ENCODE measurements at regions not wholly inside any gene's neighbourhood (a gene's known extent, or its start where the extent isn't known, plus 50 kb on each side); places are given as distances from the start of the nearest gene placed in this dataset.

DNA sequence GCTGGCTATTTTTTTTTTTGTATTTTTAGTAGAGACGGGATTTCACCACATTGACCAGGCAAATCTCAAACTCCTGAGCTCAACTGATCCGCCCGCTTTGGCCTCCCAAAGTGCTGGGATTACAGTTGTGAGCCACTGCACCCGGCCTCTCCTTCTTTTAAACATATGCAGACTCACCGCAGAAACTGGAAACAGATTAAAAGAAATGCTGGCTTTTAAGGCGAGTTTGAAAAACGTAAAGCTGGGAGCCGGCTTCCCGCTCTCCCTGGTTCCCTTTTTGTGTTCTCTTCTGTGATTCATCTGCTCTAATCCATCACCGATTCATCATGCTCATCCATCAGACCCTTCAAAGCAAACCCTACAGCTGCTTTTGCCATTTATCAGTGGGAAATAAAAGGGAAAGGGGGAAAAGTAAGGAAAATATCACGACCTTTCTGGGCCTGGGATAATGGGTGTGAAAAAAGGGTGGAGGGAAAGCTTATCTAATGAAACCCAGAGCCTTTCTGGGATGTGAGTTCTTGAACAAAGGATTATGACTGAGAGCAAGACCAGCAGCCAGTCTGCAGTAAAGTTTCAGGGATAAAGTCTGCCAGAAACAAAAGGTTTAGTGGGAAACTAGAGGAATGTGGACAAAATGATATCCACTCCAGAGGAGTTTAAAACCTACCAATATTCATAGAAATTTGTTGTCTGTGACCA lies 92.3 kb upstream of the LRIG1 start:
- no peaks in the 10 kb centered on the region for H3K4me1 ChIP-seq (ENCODE audit: insufficient read depth, low read length, poor library complexity, severe bottlenecking)
- DNase-seq (ENCODE audit: low spot score): no peak
- TF ChIP-seq, protein P1, sequence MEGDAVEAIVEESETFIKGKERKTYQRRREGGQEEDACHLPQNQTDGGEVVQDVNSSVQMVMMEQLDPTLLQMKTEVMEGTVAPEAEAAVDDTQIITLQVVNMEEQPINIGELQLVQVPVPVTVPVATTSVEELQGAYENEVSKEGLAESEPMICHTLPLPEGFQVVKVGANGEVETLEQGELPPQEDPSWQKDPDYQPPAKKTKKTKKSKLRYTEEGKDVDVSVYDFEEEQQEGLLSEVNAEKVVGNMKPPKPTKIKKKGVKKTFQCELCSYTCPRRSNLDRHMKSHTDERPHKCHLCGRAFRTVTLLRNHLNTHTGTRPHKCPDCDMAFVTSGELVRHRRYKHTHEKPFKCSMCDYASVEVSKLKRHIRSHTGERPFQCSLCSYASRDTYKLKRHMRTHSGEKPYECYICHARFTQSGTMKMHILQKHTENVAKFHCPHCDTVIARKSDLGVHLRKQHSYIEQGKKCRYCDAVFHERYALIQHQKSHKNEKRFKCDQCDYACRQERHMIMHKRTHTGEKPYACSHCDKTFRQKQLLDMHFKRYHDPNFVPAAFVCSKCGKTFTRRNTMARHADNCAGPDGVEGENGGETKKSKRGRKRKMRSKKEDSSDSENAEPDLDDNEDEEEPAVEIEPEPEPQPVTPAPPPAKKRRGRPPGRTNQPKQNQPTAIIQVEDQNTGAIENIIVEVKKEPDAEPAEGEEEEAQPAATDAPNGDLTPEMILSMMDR (conservative IDR thresholded peaks at IDR 0.05; ENCODE audit: low read length): no peak
- no peak for TF ChIP-seq EZH2phosphoT487 (IDR thresholded peaks at IDR 0.05; ENCODE audit: borderline replicate concordance, low read depth, low read length)
- H3K9me2 ChIP-seq (ENCODE audit: insufficient read depth, low read length): no peaks in the 10 kb centered on the region
- CTCF ChIA-PET (ENCODE audit: unreplicated experiment): no interaction called here
- H3K9me3 ChIP-seq (ENCODE audit: low read length): no peaks in the 10 kb centered on the region
- H3K4me3 ChIP-seq (ENCODE audit: low read depth, low read length, poor library complexity, severe bottlenecking): no peak overlapping the region
- H3K27ac ChIP-seq (ENCODE audit: low read depth, low read length, poor library complexity, severe bottlenecking): no peak overlapping the region
- H3K36me3 ChIP-seq (ENCODE audit: insufficient read depth, low read length): no peaks in the 10 kb centered on the region
- no peaks in the 10 kb centered on the region for H3K79me2 ChIP-seq (ENCODE audit: insufficient read depth, low read depth, low read length)
- intact Hi-C loops (cut with micrococcal nuclease; ENCODE audit: unreplicated experiment): no loop called here
- no TSS peak for BruUV-seq (replicated peaks)
- no peak overlapping the region for H3K4me2 ChIP-seq (ENCODE audit: low read length)
- POLR2A ChIA-PET: interaction anchor here (0.6 to 2.2 kb wide), 3 partner anchors 11 to 138 kb away, joined by 3 to 6 read pairs (median 4); no protein-coding TSS in a partner anchor
- H4K20me1 ChIP-seq (ENCODE audit: insufficient read depth, low read length): no peaks in the 10 kb centered on the region
- H2AFZ ChIP-seq (ENCODE audit: low read length): no peak overlapping the region

DNA sequence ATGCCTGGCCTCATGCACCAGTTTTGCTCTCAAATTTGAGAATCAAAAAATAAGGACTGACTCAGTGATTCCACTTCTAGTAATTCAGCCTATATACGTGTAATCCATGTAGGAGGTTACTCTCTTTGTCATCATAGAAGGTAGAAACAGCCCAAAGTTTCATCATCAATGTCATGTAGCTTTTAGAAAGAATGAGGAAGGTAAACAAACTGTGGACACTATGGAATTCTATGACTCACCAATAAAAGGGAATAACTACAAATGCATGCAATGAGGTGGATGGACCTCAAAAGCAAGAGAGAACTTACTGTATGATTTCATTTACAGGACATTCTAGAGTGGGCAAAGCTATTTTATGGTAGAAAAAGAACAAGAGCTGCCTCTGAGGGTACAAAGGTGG lies 93.2 kb upstream of the LRIG1 start:
- POLR2A ChIA-PET: interaction anchor here (0.6 kb wide), 1 partner anchor 23 kb away, joined by 3 read pairs; no protein-coding TSS in a partner anchor

More for the DNA sequence above, 93.2 kb upstream of the LRIG1 start:
- no peaks in the 10 kb centered on the region for H4K20me1 ChIP-seq (ENCODE audit: insufficient read depth, low read length)
- intact Hi-C loops (cut with micrococcal nuclease; ENCODE audit: unreplicated experiment): no loop called here
- no peaks in the 10 kb centered on the region for H3K9me3 ChIP-seq (ENCODE audit: low read length)
- DNase-seq (ENCODE audit: low spot score): no peak
- no peaks in the 10 kb centered on the region for H3K36me3 ChIP-seq (ENCODE audit: insufficient read depth, low read length)
- CTCF ChIA-PET (ENCODE audit: unreplicated experiment): no interaction called here
- TF ChIP-seq, protein P1 (conservative IDR thresholded peaks at IDR 0.05; ENCODE audit: low read length): no peak
- TF ChIP-seq EZH2phosphoT487 (IDR thresholded peaks at IDR 0.05; ENCODE audit: borderline replicate concordance, low read depth, low read length): no peak
- no peaks in the 10 kb centered on the region for H3K4me1 ChIP-seq (ENCODE audit: insufficient read depth, low read length, poor library complexity, severe bottlenecking)
- no peaks in the 10 kb centered on the region for H3K9me2 ChIP-seq (ENCODE audit: insufficient read depth, low read length)
- no peak overlapping the region for H3K4me3 ChIP-seq (ENCODE audit: low read depth, low read length, poor library complexity, severe bottlenecking)
- H2AFZ ChIP-seq (ENCODE audit: low read length): no peak overlapping the region
- H3K27ac ChIP-seq (ENCODE audit: low read depth, low read length, poor library complexity, severe bottlenecking): no peak overlapping the region
- no peaks in the 10 kb centered on the region for H3K79me2 ChIP-seq (ENCODE audit: insufficient read depth, low read depth, low read length)
- no peak overlapping the region for H3K4me2 ChIP-seq (ENCODE audit: low read length)
- BruUV-seq (replicated peaks): no TSS peak
